Choroid plexus epithelial cell (primary cell): ENCODE measurements at regions not wholly inside any gene's neighbourhood (a gene's known extent, or its start where the extent isn't known, plus 50 kb on each side); places are given as distances from the start of the nearest gene placed in this dataset.

Experiments used
- DNase-seq: peaks from one replicate; pipeline ENCODE4 v3.0.0-alpha.2; 2010; ENCODE audit warnings: low read depth
- H3K4me3 ChIP-seq: 2 replicates; pipeline ENCODE4 v1.5.1; 2011; ENCODE audit warnings: low read depth, mild to moderate bottlenecking, control low read depth, low read length, moderate library complexity
- CTCF ChIP-seq: conservative IDR thresholded peaks from 2 replicates; pipeline ENCODE4 v1.5.1; 2011; ENCODE audit warnings: low read depth, mild to moderate bottlenecking, control low read depth, inconsistent platforms, low read length, moderate library complexity

GRCh38 chr11:115764176-115764575 is 260.0 kb upstream of the CADM1 start:
- no peak for TF ChIP-seq CTCF
- H3K4me3 ChIP-seq, result no peak overlapping the region
- no peak for DNase-seq

- no peak overlapping the region for H3K4me3 ChIP-seq
- TF ChIP-seq CTCF, result no peak
- no peak for DNase-seq
Observed at GRCh38 chr11:115761817-115762216, 257.6 kb upstream of the CADM1 start.

- TF ChIP-seq CTCF, result no peak
- no peak overlapping the region for H3K4me3 ChIP-seq
- no peak for DNase-seq
Observed at GRCh38 chr11:115761348-115761747, 257.1 kb upstream of the CADM1 start.

GRCh38 chr11:115760461-115761320 is 256.5 kb upstream of the CADM1 start:
- no peak overlapping the region for H3K4me3 ChIP-seq
- TF ChIP-seq CTCF, result no peak
- DNase-seq, result no peak

GRCh38 chr11:115759622-115760460 is 255.6 kb upstream of the CADM1 start:
- no peak overlapping the region for H3K4me3 ChIP-seq
- no peak for DNase-seq
- TF ChIP-seq CTCF, result no peak

GRCh38 chr11:115758011-115758410 is 253.8 kb upstream of the CADM1 start:
- H3K4me3 ChIP-seq, result no peak overlapping the region
- DNase-seq, result no peak
- TF ChIP-seq CTCF, result no peak
